Esophagus squamous epithelium (tissue), 4 donors: ENCODE measurements at regions not wholly inside any gene's neighbourhood (a gene's known extent, or its start where the extent isn't known, plus 50 kb on each side); places are given as distances from the start of the nearest gene placed in this dataset.

ENCODE experiments used
- POLR2A ChIP-seq, 4 donors: fragments of 450-650 bp; IDR thresholded peaks; one replicate each; pipeline ENCODE4 v1.6.1; 2017; ENCODE audit warnings: antibody characterized with exemption in 4 of 4, mild to moderate bottlenecking in 4 of 4, moderate library complexity in 3 of 4
- TF ChIP-seq, protein P1 (sequence below), 6 experiments: fragments of 450-650 bp in 4 of 6; fragments of 200-600 bp in 2 of 6; sonication (generic) in 2 of 6; IDR thresholded peaks; one replicate each; pipeline ENCODE4 v1.5.1; 2016 to 2019; ENCODE audit warnings: antibody characterized with exemption in 6 of 6, mild to moderate bottlenecking in 4 of 6, moderate library complexity in 4 of 6

- no peak for TF ChIP-seq POLR2A (IDR thresholded peaks at IDR 0.05)
- TF ChIP-seq, protein P1, sequence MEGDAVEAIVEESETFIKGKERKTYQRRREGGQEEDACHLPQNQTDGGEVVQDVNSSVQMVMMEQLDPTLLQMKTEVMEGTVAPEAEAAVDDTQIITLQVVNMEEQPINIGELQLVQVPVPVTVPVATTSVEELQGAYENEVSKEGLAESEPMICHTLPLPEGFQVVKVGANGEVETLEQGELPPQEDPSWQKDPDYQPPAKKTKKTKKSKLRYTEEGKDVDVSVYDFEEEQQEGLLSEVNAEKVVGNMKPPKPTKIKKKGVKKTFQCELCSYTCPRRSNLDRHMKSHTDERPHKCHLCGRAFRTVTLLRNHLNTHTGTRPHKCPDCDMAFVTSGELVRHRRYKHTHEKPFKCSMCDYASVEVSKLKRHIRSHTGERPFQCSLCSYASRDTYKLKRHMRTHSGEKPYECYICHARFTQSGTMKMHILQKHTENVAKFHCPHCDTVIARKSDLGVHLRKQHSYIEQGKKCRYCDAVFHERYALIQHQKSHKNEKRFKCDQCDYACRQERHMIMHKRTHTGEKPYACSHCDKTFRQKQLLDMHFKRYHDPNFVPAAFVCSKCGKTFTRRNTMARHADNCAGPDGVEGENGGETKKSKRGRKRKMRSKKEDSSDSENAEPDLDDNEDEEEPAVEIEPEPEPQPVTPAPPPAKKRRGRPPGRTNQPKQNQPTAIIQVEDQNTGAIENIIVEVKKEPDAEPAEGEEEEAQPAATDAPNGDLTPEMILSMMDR (IDR thresholded peaks at IDR 0.05), result no peak
These were observed 58.3 kb upstream of the BHLHE23 start for GRCh38 chr20:63064745-63065711.
